ENCODE measurements at regions not wholly inside any gene's neighbourhood (a gene's known extent, or its start where the extent isn't known, plus 50 kb on each side); places are given as distances from the start of the nearest gene placed in this dataset.

- no peaks in the 10 kb centered on the region for H3K27me3 ChIP-seq (ENCODE audit: control insufficient read depth, extremely low read depth, insufficient read depth, low read length)
- H3K9me1 ChIP-seq (ENCODE audit: control insufficient read depth, extremely low read depth, insufficient read depth, low read length), result no peaks in the 10 kb centered on the region
- DNase-seq (ENCODE audit: low read depth, low spot score) (no peak), FAIRE-seq (no peak)
- dilution Hi-C loops (cut with MboI; ENCODE audit: extremely low pct_ligation_motif_present, low sequenced_read_pairs), result no loop called here
- no peak overlapping the region for H3K4me3 ChIP-seq (ENCODE audit: control insufficient read depth in 2 of 3, extremely low read depth in 1 of 3, insufficient read depth in 2 of 3, low read depth in 1 of 3, low read length in 3 of 3)
- no peaks in the 10 kb centered on the region for H3K36me3 ChIP-seq (ENCODE audit: control insufficient read depth in 2 of 2, extremely low read depth in 1 of 2, insufficient read depth in 2 of 2, low read length in 2 of 2)
- H3K79me2 ChIP-seq (ENCODE audit: control insufficient read depth, insufficient read depth, low read length), result no peaks in the 10 kb centered on the region
- TF ChIP-seq CTCF (optimal IDR thresholded peaks at IDR 0.05 in 1 of 3, IDR thresholded peaks at IDR 0.05 in 1 of 3, conservative IDR thresholded peaks at IDR 0.05 in 1 of 3; ENCODE audit: extremely low read depth in 1 of 3, insufficient read depth in 2 of 3, low read length in 3 of 3) (no peak), EZH2 (IDR thresholded peaks at IDR 0.05; ENCODE audit: low read length) (no peak)
- no peaks in the 10 kb centered on the region for H4K20me1 ChIP-seq (ENCODE audit: control insufficient read depth, extremely low read depth, insufficient read depth, low read length)
- no peak overlapping the region for H2AFZ ChIP-seq (ENCODE audit: control insufficient read depth, low read length)
- no peak overlapping the region for H3K9ac ChIP-seq (ENCODE audit: control insufficient read depth, extremely low read depth, insufficient read depth, low read length)
- no peaks in the 10 kb centered on the region for H3K9me3 ChIP-seq (ENCODE audit: control insufficient read depth, low read depth, low read length)
- no peaks in the 10 kb centered on the region for H3K4me1 ChIP-seq (ENCODE audit: control insufficient read depth, extremely low read depth, insufficient read depth, low read length)
- H3K27ac ChIP-seq (ENCODE audit: control insufficient read depth, insufficient read depth, low read length), result no peak overlapping the region
- H3K4me2 ChIP-seq (ENCODE audit: control insufficient read depth, extremely low read depth, insufficient read depth, low read depth, low read length), result no peak overlapping the region
Observed at GRCh38 chr5:106306313-106307028, 1364.3 kb downstream of the EFNA5 start.

GRCh38 chr5:106303911-106304310 is 1366.8 kb downstream of the EFNA5 start:
- no peaks in the 10 kb centered on the region for H3K36me3 ChIP-seq (ENCODE audit: control insufficient read depth in 2 of 2, extremely low read depth in 1 of 2, insufficient read depth in 2 of 2, low read length in 2 of 2)
- H3K9ac ChIP-seq (ENCODE audit: control insufficient read depth, extremely low read depth, insufficient read depth, low read length), result no peak overlapping the region
- no peaks in the 10 kb centered on the region for H3K9me3 ChIP-seq (ENCODE audit: control insufficient read depth, low read depth, low read length)
- no peak overlapping the region for H2AFZ ChIP-seq (ENCODE audit: control insufficient read depth, low read length)
- no peaks in the 10 kb centered on the region for H3K4me1 ChIP-seq (ENCODE audit: control insufficient read depth, extremely low read depth, insufficient read depth, low read length)
- TF ChIP-seq CTCF (optimal IDR thresholded peaks at IDR 0.05 in 1 of 3, IDR thresholded peaks at IDR 0.05 in 1 of 3, conservative IDR thresholded peaks at IDR 0.05 in 1 of 3; ENCODE audit: extremely low read depth in 1 of 3, insufficient read depth in 2 of 3, low read length in 3 of 3) (no peak), EZH2 (IDR thresholded peaks at IDR 0.05; ENCODE audit: low read length) (no peak)
- no peaks in the 10 kb centered on the region for H3K79me2 ChIP-seq (ENCODE audit: control insufficient read depth, insufficient read depth, low read length)
- no peak overlapping the region for H3K4me3 ChIP-seq (ENCODE audit: control insufficient read depth in 2 of 3, extremely low read depth in 1 of 3, insufficient read depth in 2 of 3, low read depth in 1 of 3, low read length in 3 of 3)
- dilution Hi-C loops (cut with MboI; ENCODE audit: extremely low pct_ligation_motif_present, low sequenced_read_pairs), result no loop called here
- no peaks in the 10 kb centered on the region for H3K27me3 ChIP-seq (ENCODE audit: control insufficient read depth, extremely low read depth, insufficient read depth, low read length)
- DNase-seq (ENCODE audit: low read depth, low spot score) (no peak), FAIRE-seq (no peak)
- H4K20me1 ChIP-seq (ENCODE audit: control insufficient read depth, extremely low read depth, insufficient read depth, low read length), result no peaks in the 10 kb centered on the region
- no peaks in the 10 kb centered on the region for H3K9me1 ChIP-seq (ENCODE audit: control insufficient read depth, extremely low read depth, insufficient read depth, low read length)
- no peak overlapping the region for H3K27ac ChIP-seq (ENCODE audit: control insufficient read depth, insufficient read depth, low read length)
- H3K4me2 ChIP-seq (ENCODE audit: control insufficient read depth, extremely low read depth, insufficient read depth, low read depth, low read length), result no peak overlapping the region
